ENCODE measurements at regions not wholly inside any gene's neighbourhood (a gene's known extent, or its start where the extent isn't known, plus 50 kb on each side); places are given as distances from the start of the nearest gene placed in this dataset.

- peak; percentile 21 for DNase-seq (ENCODE audit: low read depth)
- no peak for TF ChIP-seq CTCF (conservative IDR thresholded peaks at IDR 0.05; ENCODE audit: low read depth, low read length)
- H3K4me3 ChIP-seq (ENCODE audit: low read depth, low read length), result no peak overlapping the region
Observed at GRCh38 chr4:19774690-19775256, 476.9 kb upstream of the SLIT2 start.

- H3K4me3 ChIP-seq (ENCODE audit: low read depth, low read length), result no peak overlapping the region
- TF ChIP-seq CTCF (conservative IDR thresholded peaks at IDR 0.05; ENCODE audit: low read depth, low read length), result no peak
- DNase-seq (ENCODE audit: low read depth), result no peak
Observed at GRCh38 chr4:19772581-19772980, 479.1 kb upstream of the SLIT2 start.

- no peak for DNase-seq (ENCODE audit: low read depth)
- no peak for TF ChIP-seq CTCF (conservative IDR thresholded peaks at IDR 0.05; ENCODE audit: low read depth, low read length)
- no peak overlapping the region for H3K4me3 ChIP-seq (ENCODE audit: low read depth, low read length)
Observed at GRCh38 chr4:19756661-19757060, 495.0 kb upstream of the SLIT2 start.

- no peak for TF ChIP-seq CTCF (conservative IDR thresholded peaks at IDR 0.05; ENCODE audit: low read depth, low read length)
- H3K4me3 ChIP-seq (ENCODE audit: low read depth, low read length), result no peak overlapping the region
- DNase-seq (ENCODE audit: low read depth), result no peak
Observed at GRCh38 chr4:19752599-19752998, 499.1 kb upstream of the SLIT2 start.

- peak; percentile 91 for DNase-seq (ENCODE audit: low read depth)
- no peak for TF ChIP-seq CTCF (conservative IDR thresholded peaks at IDR 0.05; ENCODE audit: low read depth, low read length)
Observed at GRCh38 chr4:19748519-19749479, 502.9 kb upstream of the SLIT2 start.

GRCh38 chr4:19746377-19746776 lies 505.3 kb upstream of the SLIT2 start:
- no peak for TF ChIP-seq CTCF (conservative IDR thresholded peaks at IDR 0.05; ENCODE audit: low read depth, low read length)
- no peak for DNase-seq (ENCODE audit: low read depth)
- no peak overlapping the region for H3K4me3 ChIP-seq (ENCODE audit: low read depth, low read length)

More at GRCh38 chr4:19748519-19749479, 502.9 kb upstream of the SLIT2 start:
- no peak overlapping the region for H3K4me3 ChIP-seq (ENCODE audit: low read depth, low read length)

Data from choroid plexus epithelial cell (primary cell).